Astrocyte (in vitro differentiated cells and primary cell): ENCODE measurements at regions not wholly inside any gene's neighbourhood (a gene's known extent, or its start where the extent isn't known, plus 50 kb on each side); places are given as distances from the start of the nearest gene placed in this dataset.
"Not testable (repeated sequence)": the region's sequence is repeated elsewhere in the genome, so short reads cannot be mapped to it uniquely, and the experiment has no call there.

Source experiments
- DNase-seq: peaks from one replicate; pipeline ENCODE4 v3.0.0-alpha.2; 2010; ENCODE audit warnings: low read depth
- FAIRE-seq: peaks from 2 replicates; lab custom pipeline; 2011; peaks lifted over from hg19 to GRCh38; lab: Jason Lieb, UNC
- H2AFZ ChIP-seq: 2 replicates; pipeline ENCODE4 v1.6.0; 2012; ENCODE audit warnings: low read depth, low read length, inconsistent platforms
- H3K27ac ChIP-seq: 2 replicates; pipeline ENCODE4 v1.5.1; 2011; ENCODE audit warnings: low read depth, low read length, inconsistent platforms
- H3K27me3 ChIP-seq: 2 replicates; pipeline ENCODE4 v1.6.0; 2011; ENCODE audit warnings: low read length, inconsistent platforms; ENCODE audit not compliant: insufficient read depth
- H3K36me3 ChIP-seq: 2 replicates; pipeline ENCODE4 v1.5.1; 2011; ENCODE audit warnings: low read length, inconsistent platforms; ENCODE audit not compliant: insufficient read depth
- H3K4me1 ChIP-seq: 2 replicates; pipeline ENCODE4 v1.5.1; 2011; ENCODE audit warnings: low read length, inconsistent platforms; ENCODE audit not compliant: insufficient read depth
- H3K4me2 ChIP-seq: 2 replicates; pipeline ENCODE4 v1.6.0; 2012; ENCODE audit warnings: low read length, inconsistent platforms
- H3K4me3 ChIP-seq: 2 replicates; pipeline ENCODE4 v1.5.1; 2011; ENCODE audit warnings: low read depth, mild to moderate bottlenecking, low read length, inconsistent platforms; ENCODE audit not compliant: insufficient read depth
- H3K79me2 ChIP-seq: 2 replicates; pipeline ENCODE4 v1.6.0; 2012; ENCODE audit warnings: mild to moderate bottlenecking, low read length, inconsistent platforms; ENCODE audit not compliant: insufficient read depth
- H3K9ac ChIP-seq: 2 replicates; pipeline ENCODE4 v1.6.0; 2012; ENCODE audit warnings: mild to moderate bottlenecking, low read length, inconsistent platforms
- H3K9me3 ChIP-seq: 2 replicates; pipeline ENCODE4 v1.5.1; 2012; ENCODE audit warnings: low read depth, mild to moderate bottlenecking, low read length, inconsistent platforms; ENCODE audit not compliant: insufficient read depth
- H4K20me1 ChIP-seq: 2 replicates; pipeline ENCODE4 v1.6.0; 2012; ENCODE audit warnings: low read length, inconsistent platforms; ENCODE audit not compliant: insufficient read depth
- H3K27ac Mint-ChIP-seq: one replicate; pipeline ENCODE4 v1.8.0; 2021; ENCODE audit warnings: mild to moderate bottlenecking, mixed read lengths; ENCODE audit not compliant: unreplicated experiment
- H3K27me3 Mint-ChIP-seq: one replicate; pipeline ENCODE4 v1.8.0; 2021; ENCODE audit warnings: low read depth, mixed read lengths; ENCODE audit not compliant: unreplicated experiment
- H3K36me3 Mint-ChIP-seq: one replicate; pipeline ENCODE4 v1.8.0; 2021; ENCODE audit warnings: low read depth, mixed read lengths; ENCODE audit not compliant: unreplicated experiment
- H3K4me1 Mint-ChIP-seq: one replicate; pipeline ENCODE4 v1.8.0; 2021; ENCODE audit warnings: low read depth, mixed read lengths; ENCODE audit not compliant: unreplicated experiment
- H3K4me3 Mint-ChIP-seq: one replicate; pipeline ENCODE4 v1.8.0; 2021; ENCODE audit warnings: mild to moderate bottlenecking, moderate library complexity, mixed read lengths; ENCODE audit not compliant: unreplicated experiment
- H3K9me3 Mint-ChIP-seq: one replicate; pipeline ENCODE4 v1.8.0; 2021; ENCODE audit warnings: mild to moderate bottlenecking, mixed read lengths; ENCODE audit not compliant: unreplicated experiment
- CTCF ChIP-seq: IDR thresholded peaks from 2 replicates; pipeline ENCODE4 v1.5.1; 2011; ENCODE audit warnings: low read depth, mild to moderate bottlenecking, inconsistent platforms, low read length, moderate library complexity; ENCODE audit not compliant: insufficient read depth
- EZH2 ChIP-seq: IDR thresholded peaks from 2 replicates; pipeline ENCODE4 v1.6.1; 2012; ENCODE audit warnings: mild to moderate bottlenecking, low read length, inconsistent platforms; ENCODE audit not compliant: insufficient read depth

- no peak for TF ChIP-seq CTCF
- no peak for TF ChIP-seq EZH2
- H3K9me3 Mint-ChIP-seq = no peaks in the 10 kb centered on the region
- Histone ChIP-seq H3K9ac (no peak overlapping the region), H3K9me3 (no peaks in the 10 kb centered on the region), H3K4me1 (peaks cover under 1% of the 10 kb centered on the region), H3K79me2 (no peaks in the 10 kb centered on the region), H3K27me3 (no peaks in the 10 kb centered on the region), H3K27ac (no peak overlapping the region), H3K4me3 (no peak overlapping the region), H3K36me3 (no peaks in the 10 kb centered on the region), H2AFZ (no peak overlapping the region), H4K20me1 (no peaks in the 10 kb centered on the region), H3K4me2 (no peak overlapping the region)
- FAIRE-seq (no peak), DNase-seq (peak; percentile 48)
- H3K4me3 Mint-ChIP-seq = no peak overlapping the region
- no peaks in the 10 kb centered on the region for H3K36me3 Mint-ChIP-seq
- H3K27me3 Mint-ChIP-seq = no peaks in the 10 kb centered on the region
- peaks cover under 1% of the 10 kb centered on the region for H3K4me1 Mint-ChIP-seq
- H3K27ac Mint-ChIP-seq = no peak overlapping the region
Measured at GRCh38 chr15:91412138-91412928, 312.3 kb downstream of the SV2B start.

GRCh38 chr15:91413142-91413541 is 313.1 kb downstream of the SV2B start:
- H3K27ac ChIP-seq = no peak overlapping the region
- no peaks in the 10 kb centered on the region for H3K36me3 ChIP-seq
- no peak overlapping the region for H3K4me3 Mint-ChIP-seq
- no peaks in the 10 kb centered on the region for H3K4me1 Mint-ChIP-seq
- no peak overlapping the region for H3K4me2 ChIP-seq
- no peaks in the 10 kb centered on the region for H3K27me3 Mint-ChIP-seq
- H3K79me2 ChIP-seq = no peaks in the 10 kb centered on the region
- H3K4me3 ChIP-seq = no peak overlapping the region
- H3K27ac Mint-ChIP-seq = peak overlapping the region; percentile 53
- DNase-seq = peak; percentile 63
- no peak overlapping the region for H2AFZ ChIP-seq
- H4K20me1 ChIP-seq = no peaks in the 10 kb centered on the region
- FAIRE-seq = no peak
- H3K9me3 ChIP-seq = no peaks in the 10 kb centered on the region
- H3K9me3 Mint-ChIP-seq = no peaks in the 10 kb centered on the region
- H3K27me3 ChIP-seq = no peaks in the 10 kb centered on the region
- H3K36me3 Mint-ChIP-seq = no peaks in the 10 kb centered on the region
- TF ChIP-seq CTCF (no peak), EZH2 (no peak)
- no peak overlapping the region for H3K9ac ChIP-seq
- H3K4me1 ChIP-seq = no peaks in the 10 kb centered on the region

- Mint-ChIP-seq H3K36me3 (no peaks in the 10 kb centered on the region), H3K4me3 (no peak overlapping the region), H3K4me1 (no peaks in the 10 kb centered on the region), H3K27ac (no peak overlapping the region), H3K27me3 (no peaks in the 10 kb centered on the region), H3K9me3 (no peaks in the 10 kb centered on the region)
- H4K20me1 ChIP-seq = no peaks in the 10 kb centered on the region
- no peak overlapping the region for H3K4me2 ChIP-seq
- no peaks in the 10 kb centered on the region for H3K27me3 ChIP-seq
- no peak overlapping the region for H2AFZ ChIP-seq
- H3K9me3 ChIP-seq = no peaks in the 10 kb centered on the region
- TF ChIP-seq CTCF (no peak), EZH2 (no peak)
- no peak overlapping the region for H3K9ac ChIP-seq
- no peak for FAIRE-seq
- no peaks in the 10 kb centered on the region for H3K36me3 ChIP-seq
- H3K27ac ChIP-seq = no peak overlapping the region
- no peaks in the 10 kb centered on the region for H3K79me2 ChIP-seq
- no peak for DNase-seq
- H3K4me3 ChIP-seq = no peak overlapping the region
- no peaks in the 10 kb centered on the region for H3K4me1 ChIP-seq
Measured at GRCh38 chr15:91414124-91414523, 314.1 kb downstream of the SV2B start.

GRCh38 chr15:91415258-91415657 is 315.2 kb downstream of the SV2B start:
- DNase-seq, H3K4me3 Mint-ChIP-seq, FAIRE-seq, H3K27ac Mint-ChIP-seq, H3K4me2 ChIP-seq, H3K27ac ChIP-seq, H3K79me2 ChIP-seq, H3K27me3 Mint-ChIP-seq, H3K36me3 ChIP-seq, H3K9ac ChIP-seq, H3K4me1 Mint-ChIP-seq, H3K4me1 ChIP-seq, H3K9me3 ChIP-seq, H3K9me3 Mint-ChIP-seq, H4K20me1 ChIP-seq, H3K27me3 ChIP-seq, H2AFZ ChIP-seq, H3K4me3 ChIP-seq, H3K36me3 Mint-ChIP-seq: not testable (repeated sequence)
